Right kidney (tissue), 1 donor: ENCODE measurements at regions not wholly inside any gene's neighbourhood (a gene's known extent, or its start where the extent isn't known, plus 50 kb on each side); places are given as distances from the start of the nearest gene placed in this dataset.

Experiments used
- DNase-seq: peaks from one replicate; pipeline ENCODE4 v3.0.0-alpha.2; 2016

DNA sequence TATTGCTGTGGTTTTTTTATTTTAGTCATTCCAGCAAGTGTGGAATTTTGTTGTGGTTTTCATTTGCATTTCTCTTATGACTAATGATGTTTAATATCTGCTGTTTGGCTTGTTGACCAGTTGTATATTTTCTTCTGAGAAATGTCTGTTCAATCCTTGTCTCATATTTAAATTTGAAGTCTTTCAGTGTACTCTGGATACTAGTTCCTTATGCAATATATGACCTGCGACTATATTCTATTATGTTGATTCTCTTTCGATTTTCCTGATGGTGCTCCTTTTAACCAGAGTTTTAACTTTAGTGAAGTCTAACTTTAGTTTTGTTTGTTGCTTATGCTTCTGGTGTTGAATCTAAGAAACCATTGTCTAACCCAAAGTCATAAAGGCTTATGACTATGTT is 1528.0 kb downstream of the TECRL start:
- DNase-seq = no peak

DNA sequence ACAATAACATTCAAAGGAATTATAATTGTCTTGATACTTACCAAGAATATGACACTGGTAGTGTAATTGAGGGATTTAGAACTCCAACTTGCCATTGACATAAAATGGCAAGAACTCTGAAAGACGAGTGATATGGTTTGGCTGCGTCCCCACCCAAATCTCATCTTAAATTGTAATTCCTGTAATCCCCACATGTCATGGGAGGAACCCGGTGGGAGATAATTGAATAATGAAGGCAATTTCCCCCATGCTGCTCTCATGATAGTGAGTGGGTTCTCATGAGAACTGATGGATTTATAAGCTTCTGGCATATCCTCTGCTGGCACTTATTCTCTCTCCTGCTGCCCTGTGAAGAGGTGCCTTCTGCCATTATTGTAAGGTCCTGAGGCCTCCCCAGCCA is 1536.4 kb downstream of the TECRL start:
- DNase-seq = no peak

DNA sequence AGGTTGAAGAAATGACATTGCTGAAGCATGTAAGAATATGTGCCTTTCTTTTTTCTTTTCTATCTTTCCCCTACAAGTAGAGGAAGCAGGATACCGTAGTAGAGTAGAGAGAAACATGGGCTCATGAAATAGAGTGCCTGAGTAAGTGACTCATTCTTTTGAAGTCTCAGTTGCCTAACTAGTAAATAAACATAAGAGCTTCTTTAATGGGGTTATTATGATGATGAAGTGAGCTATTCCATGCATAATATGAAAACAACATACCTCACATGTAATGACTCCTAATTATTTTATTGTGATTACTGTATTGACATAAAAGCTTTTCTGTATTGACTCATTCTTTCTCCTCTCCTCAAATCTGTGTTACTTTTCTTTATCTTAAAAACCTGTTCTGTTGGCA is 1538.2 kb downstream of the TECRL start:
- no peak for DNase-seq

GRCh38 chr4:62870451-62870850 is 1538.8 kb downstream of the TECRL start:
- DNase-seq = no peak

GRCh38 chr4:62865261-62865660 is 1544.0 kb downstream of the TECRL start:
- DNase-seq = no peak

DNA sequence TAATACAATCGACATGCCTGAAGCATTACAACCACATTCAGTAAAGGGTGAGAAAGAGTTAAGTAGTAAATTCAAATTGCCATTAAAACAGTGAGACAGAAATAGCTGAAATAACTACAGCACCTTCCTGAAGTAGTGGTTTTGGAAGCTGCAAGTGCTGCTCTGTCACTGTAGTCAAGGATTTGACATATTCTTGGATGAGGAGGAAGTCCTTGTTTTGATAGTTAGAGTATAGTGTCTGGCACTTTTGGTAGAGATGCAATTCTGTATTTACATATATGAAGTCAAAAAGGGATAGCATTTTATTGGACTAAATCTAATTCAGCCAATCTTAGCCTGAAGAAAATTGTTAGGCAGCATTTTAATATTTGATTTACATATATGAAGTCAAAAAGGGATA is 1559.6 kb downstream of the TECRL start:
- DNase-seq = no peak

- no peak for DNase-seq
These were observed 1573.6 kb downstream of the TECRL start for GRCh38 chr4:62835631-62836030.

DNA sequence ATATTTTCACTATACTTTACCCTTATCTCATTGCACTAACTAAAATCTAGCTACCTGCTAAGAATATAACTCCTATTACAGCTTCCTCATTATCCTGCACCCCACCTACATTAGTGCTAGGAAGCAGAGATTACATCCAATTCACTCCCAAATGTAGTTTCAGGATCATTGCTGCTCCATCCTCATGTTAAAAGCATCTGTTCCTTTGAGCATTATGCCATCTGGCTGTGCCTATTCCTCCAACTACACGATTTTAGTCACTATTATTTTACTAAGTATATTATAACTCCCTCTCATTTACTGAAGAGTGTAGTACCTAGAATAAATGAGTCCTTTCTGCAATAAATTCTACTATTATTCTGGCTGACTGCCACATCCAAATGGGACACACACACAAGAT is 1586.9 kb downstream of the TECRL start:
- DNase-seq = no peak

DNA sequence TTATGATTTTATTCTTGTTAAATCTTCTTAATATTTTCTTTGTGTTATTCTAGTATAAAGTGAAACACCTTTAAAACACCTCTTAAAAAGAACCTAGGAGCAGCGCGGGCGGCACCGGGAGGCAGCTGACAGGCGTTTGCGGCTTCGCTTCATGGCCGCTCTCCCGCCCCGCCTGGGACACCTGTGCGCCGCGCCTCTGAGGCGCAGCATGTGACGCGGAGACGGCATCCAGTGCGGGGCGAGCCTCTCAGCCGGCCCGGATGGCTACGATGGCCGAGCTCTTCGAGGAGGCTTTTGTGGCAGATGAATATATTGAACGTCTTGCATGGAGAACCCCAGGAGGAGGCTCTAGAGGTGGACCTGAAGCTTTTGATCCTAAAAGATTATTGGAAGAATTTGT is 1592.7 kb downstream of the TECRL start:
- no peak for DNase-seq

DNA sequence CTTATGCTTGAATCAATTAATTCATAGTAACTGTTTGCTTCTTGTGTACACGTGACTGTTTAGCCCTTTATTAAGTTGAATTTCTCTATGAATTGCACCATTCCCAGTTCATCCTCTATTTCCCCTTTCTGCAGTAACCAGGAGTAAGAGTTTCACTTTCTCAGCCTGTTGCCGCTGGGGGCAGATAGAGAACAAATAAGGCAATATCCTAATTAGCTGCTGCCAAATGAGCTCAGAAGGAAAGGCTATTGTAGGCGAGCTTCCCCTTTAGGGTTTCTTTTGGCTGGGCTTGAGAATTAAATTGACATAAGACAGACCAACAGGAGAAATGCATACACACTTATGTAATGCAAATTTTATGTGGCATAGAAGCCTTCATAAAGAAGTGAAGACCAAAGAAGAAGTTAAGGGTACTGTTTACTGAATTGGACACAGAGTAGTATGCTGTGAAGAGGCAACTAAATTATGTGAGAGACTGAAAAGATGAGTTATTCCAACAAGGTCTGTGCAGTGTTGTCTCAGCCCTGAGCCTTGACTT is 1594.7 kb downstream of the TECRL start:
- DNase-seq = no peak

DNA sequence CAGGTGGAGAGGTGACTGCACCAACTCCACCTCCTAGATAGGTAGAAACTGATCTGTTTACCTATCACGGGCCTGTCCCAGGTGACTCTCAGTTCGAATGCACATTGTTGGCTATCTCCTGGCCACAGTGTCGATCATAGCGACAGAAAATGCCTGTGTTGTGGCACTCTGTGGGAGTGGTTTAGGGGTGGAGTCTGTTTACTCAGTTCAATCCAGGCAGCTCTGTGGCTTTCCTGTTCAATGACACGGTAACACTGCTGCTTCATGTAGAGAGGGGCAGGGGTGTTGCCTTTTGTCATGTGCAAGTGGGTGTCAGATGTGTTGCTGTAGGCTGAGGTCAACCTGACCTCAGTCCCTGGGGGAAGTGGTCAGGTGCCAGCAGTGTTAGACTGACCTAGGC is 1602.4 kb downstream of the TECRL start:
- no peak for DNase-seq

GRCh38 chr4:62804075-62804474 is 1603.9 kb downstream of the ADGRL3 start:
- DNase-seq = no peak

GRCh38 chr4:62797221-62797620 is 1597.1 kb downstream of the ADGRL3 start:
- no peak for DNase-seq

GRCh38 chr4:62791386-62791785 is 1591.3 kb downstream of the ADGRL3 start:
- DNase-seq = no peak

- DNase-seq = peak; percentile 16
These were observed 1571.9 kb downstream of the ADGRL3 start for GRCh38 chr4:62771983-62772557.

DNA sequence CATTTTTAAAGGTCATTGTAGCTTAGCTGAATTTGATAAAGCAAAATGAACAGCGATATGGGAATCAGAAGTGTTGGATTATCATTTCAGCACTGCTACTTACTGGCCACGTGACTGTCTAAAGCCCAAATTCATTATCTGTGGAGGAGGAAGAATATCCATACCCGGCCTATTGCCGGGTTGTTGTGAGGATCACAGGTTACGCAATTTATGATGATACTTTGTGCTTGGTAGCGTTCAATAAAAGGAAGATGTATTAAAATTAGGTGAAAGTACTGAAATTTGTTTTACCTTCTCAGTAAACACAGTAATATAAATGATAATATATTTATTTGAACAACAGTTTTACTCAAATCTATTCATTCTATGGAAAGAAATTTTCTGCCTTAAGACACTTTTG is 1540.2 kb downstream of the ADGRL3 start:
- DNase-seq = no peak

DNA sequence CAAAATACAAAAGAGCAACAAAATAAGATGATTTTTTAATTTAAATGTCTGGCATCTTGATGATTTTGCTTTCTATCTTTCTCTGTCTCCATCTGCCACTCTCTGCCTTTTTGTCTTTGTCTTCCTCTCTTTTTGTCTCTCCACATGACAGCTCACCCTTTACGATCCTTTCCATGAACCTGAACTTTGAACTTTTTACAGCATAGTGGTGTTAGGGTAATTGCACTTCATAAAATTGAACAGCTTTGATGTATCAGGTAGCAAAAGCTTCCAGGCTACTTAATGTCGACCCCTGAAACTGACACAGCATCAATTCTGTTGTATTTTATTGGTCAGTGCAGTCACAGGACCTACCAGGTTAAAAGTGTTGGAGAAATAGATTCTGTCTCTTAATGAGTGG is 1517.0 kb downstream of the ADGRL3 start:
- DNase-seq = no peak

DNA sequence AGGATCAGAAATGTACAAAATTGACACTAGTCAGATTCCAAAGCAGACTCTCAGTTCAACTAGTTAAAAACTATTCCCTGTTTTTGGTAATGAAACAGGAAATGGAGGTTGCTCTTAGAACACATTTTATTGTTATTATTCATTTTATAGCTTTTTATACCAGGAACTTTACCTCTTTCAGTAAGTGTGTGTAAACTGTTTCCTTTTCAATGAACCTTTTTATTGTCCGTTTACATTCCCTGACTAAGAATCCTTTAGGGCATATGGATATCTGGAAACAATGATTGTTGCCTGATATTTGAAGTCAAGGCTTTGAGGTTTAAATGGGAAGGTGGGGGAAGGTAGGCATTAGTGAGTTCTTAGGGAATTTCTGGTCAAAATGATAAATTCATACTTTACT is 1511.4 kb downstream of the ADGRL3 start:
- DNase-seq = no peak

- DNase-seq = peak; percentile 13
These were observed 1509.6 kb downstream of the ADGRL3 start for GRCh38 chr4:62709618-62710252.

GRCh38 chr4:62706423-62706822 is 1506.3 kb downstream of the ADGRL3 start:
- DNase-seq = no peak

- DNase-seq = no peak
These were observed 1483.9 kb downstream of the ADGRL3 start for GRCh38 chr4:62683799-62684566.

GRCh38 chr4:62676962-62677361 is 1476.8 kb downstream of the ADGRL3 start:
- no peak for DNase-seq

DNA sequence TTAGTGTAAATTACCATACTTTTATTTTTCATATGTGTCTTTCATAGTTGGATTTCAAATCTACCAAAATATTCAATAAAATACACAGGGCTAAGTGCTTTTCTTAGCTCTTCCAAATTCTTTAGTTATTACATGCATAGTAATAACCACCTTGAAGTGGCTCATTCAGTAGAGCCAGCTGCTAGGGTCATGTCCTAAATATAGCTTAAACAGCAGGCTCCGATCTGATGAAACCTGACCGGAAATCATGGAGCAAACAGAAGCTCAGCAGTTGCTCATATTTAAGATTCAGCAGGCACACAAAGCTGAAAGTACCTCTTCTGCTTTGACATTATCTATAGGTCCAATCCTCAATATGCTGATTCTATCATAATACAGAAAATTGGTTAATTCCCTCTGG is 1470.4 kb downstream of the ADGRL3 start:
- DNase-seq = no peak

DNA sequence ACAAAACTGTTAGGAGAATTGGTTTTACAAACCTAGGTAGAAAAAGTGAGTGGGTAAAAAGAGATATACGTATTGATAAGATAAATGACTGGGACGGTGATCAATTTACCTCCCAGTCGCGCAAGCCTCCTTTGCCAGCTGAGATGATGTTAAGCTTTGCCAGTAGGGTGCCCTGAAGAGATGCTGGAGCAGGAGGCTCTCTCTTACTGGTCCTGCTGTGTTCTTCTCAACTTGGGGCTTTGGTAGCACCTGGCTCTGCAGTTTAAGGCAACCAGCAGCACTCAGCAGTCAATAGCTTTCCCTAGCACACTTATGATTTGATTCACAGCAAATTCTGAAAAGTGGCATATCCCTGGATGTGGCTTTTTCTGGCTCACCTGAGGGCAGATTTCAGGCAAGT is 1461.7 kb downstream of the ADGRL3 start:
- DNase-seq = no peak
